H9 (cell line): ENCODE measurements at regions not wholly inside any gene's neighbourhood (a gene's known extent, or its start where the extent isn't known, plus 50 kb on each side); places are given as distances from the start of the nearest gene placed in this dataset.

Source experiments
- DNase-seq: peaks from one replicate; pipeline ENCODE4 v3.0.0-alpha.2; 2017
- H2AFZ ChIP-seq: one replicate; pipeline ENCODE4 v1.6.1; 2013; ENCODE audit warnings: mild to moderate bottlenecking, low read length, control low read depth, moderate library complexity
- H2AK5ac ChIP-seq: 2 replicates; pipeline ENCODE4 v1.6.1; 2013; ENCODE audit warnings: low read length, control low read depth, mixed read lengths; ENCODE audit not compliant: insufficient read length
- H2BK120ac ChIP-seq: one replicate; pipeline ENCODE4 v1.6.1; 2013; ENCODE audit warnings: low read depth, mild to moderate bottlenecking, low read length, control low read depth, inconsistent platforms; ENCODE audit not compliant: poor library complexity, severe bottlenecking
- H2BK12ac ChIP-seq: 2 replicates; pipeline ENCODE4 v1.6.1; 2013; ENCODE audit warnings: low read length, control low read depth, mixed read lengths, low read depth; ENCODE audit not compliant: insufficient read length
- H2BK15ac ChIP-seq: 2 replicates; pipeline ENCODE4 v1.6.1; 2013; ENCODE audit warnings: low read depth, low read length, control low read depth
- H2BK20ac ChIP-seq: one replicate; pipeline ENCODE4 v1.6.1; 2013; ENCODE audit warnings: low read depth, mild to moderate bottlenecking, low read length, control low read depth, inconsistent platforms; ENCODE audit not compliant: poor library complexity, severe bottlenecking
- H2BK5ac ChIP-seq: 2 replicates; pipeline ENCODE4 v1.6.1; 2013; ENCODE audit warnings: low read length, control low read depth, mixed read lengths; ENCODE audit not compliant: insufficient read length
- H3K14ac ChIP-seq: 2 replicates; pipeline ENCODE4 v1.6.1; 2013; ENCODE audit warnings: low read length, control low read depth; ENCODE audit not compliant: insufficient read depth
- H3K18ac ChIP-seq: 2 replicates; pipeline ENCODE4 v1.6.1; 2013; ENCODE audit warnings: low read depth, mild to moderate bottlenecking, mixed read lengths, low read length, control low read depth; ENCODE audit not compliant: insufficient read length
- H3K23ac ChIP-seq: 2 replicates; pipeline ENCODE4 v1.6.1; 2013; ENCODE audit warnings: low read length, control low read depth, mixed read lengths, low read depth; ENCODE audit not compliant: insufficient read length
- H3K23me2 ChIP-seq: 2 replicates; pipeline ENCODE4 v1.6.1; 2013; ENCODE audit warnings: low read depth, mild to moderate bottlenecking, mixed read lengths, low read length, control low read depth; ENCODE audit not compliant: insufficient read length, poor library complexity, severe bottlenecking
- H3K27ac ChIP-seq: 2 replicates; pipeline ENCODE4 v1.5.1; 2013; ENCODE audit warnings: low read length, control low read depth, mixed read lengths, low read depth; ENCODE audit not compliant: insufficient read length
- H3K27me3 ChIP-seq: 2 replicates; pipeline ENCODE4 v1.6.1; 2013; ENCODE audit warnings: low read length, control low read depth, inconsistent platforms; ENCODE audit not compliant: insufficient read depth
- H3K4ac ChIP-seq: 2 replicates; pipeline ENCODE4 v1.6.1; 2013; ENCODE audit warnings: low read depth, mild to moderate bottlenecking, control low read depth, inconsistent platforms, low read length, moderate library complexity
- H3K4me1 ChIP-seq: 2 replicates; pipeline ENCODE4 v1.6.1; 2013; ENCODE audit warnings: low read length, control low read depth, inconsistent platforms; ENCODE audit not compliant: insufficient read depth
- H3K4me2 ChIP-seq: 2 replicates; pipeline ENCODE4 v1.6.1; 2013; ENCODE audit warnings: low read length, control low read depth, mixed read lengths; ENCODE audit not compliant: insufficient read length, insufficient read depth
- H3K56ac ChIP-seq: 2 replicates; pipeline ENCODE4 v1.6.1; 2013; ENCODE audit warnings: low read depth, mild to moderate bottlenecking, mixed read lengths, low read length, control low read depth; ENCODE audit not compliant: insufficient read length
- H3K79me1 ChIP-seq: 2 replicates; pipeline ENCODE4 v1.6.1; 2013; ENCODE audit warnings: low read depth, mild to moderate bottlenecking, moderate library complexity, low read length, control low read depth, inconsistent platforms; ENCODE audit not compliant: insufficient read depth, poor library complexity, severe bottlenecking
- H3K79me2 ChIP-seq: 2 replicates; pipeline ENCODE4 v1.6.1; 2013; ENCODE audit warnings: low read length, control low read depth, inconsistent platforms; ENCODE audit not compliant: insufficient read depth
- H3K9ac ChIP-seq: 2 replicates; pipeline ENCODE4 v1.6.1; 2013; ENCODE audit warnings: low read length, control low read depth, mixed read lengths; ENCODE audit not compliant: insufficient read length; ENCODE audit errors: extremely low read depth
- H3K9me3 ChIP-seq: one replicate; pipeline ENCODE4 v1.6.1; 2013; ENCODE audit warnings: low read depth, low read length, inconsistent platforms; ENCODE audit not compliant: control insufficient read depth
- H3T11ph ChIP-seq: one replicate; pipeline ENCODE4 v1.6.1; 2013; ENCODE audit warnings: mild to moderate bottlenecking, low read length, control low read depth, inconsistent platforms
- H4K20me1 ChIP-seq: one replicate; pipeline ENCODE4 v1.6.1; 2013; ENCODE audit not compliant: control insufficient read depth, insufficient read length, insufficient read depth
- H4K5ac ChIP-seq: 2 replicates; pipeline ENCODE4 v1.6.1; 2013; ENCODE audit warnings: low read depth, mild to moderate bottlenecking, mixed read lengths, low read length, control low read depth; ENCODE audit not compliant: insufficient read length
- H4K8ac ChIP-seq: replicated peaks from 2 replicates; pipeline ENCODE4 v1.6.1; 2013; ENCODE audit warnings: low read length, control low read depth, mixed read lengths, low read depth; ENCODE audit not compliant: insufficient read length
- H4K91ac ChIP-seq: 2 replicates; pipeline ENCODE4 v1.6.1; 2013; ENCODE audit warnings: low read depth, mild to moderate bottlenecking, moderate library complexity, mixed read lengths, low read length, control low read depth; ENCODE audit not compliant: insufficient read length
- H3K27ac Mint-ChIP-seq, 3 experiments: 2 replicates in 2 of 3; 3 replicates in 1 of 3; pipeline ENCODE4 v1.8.0; 2020 to 2021; ENCODE audit warnings: mixed read lengths in 3 of 3, mild to moderate bottlenecking in 1 of 3, moderate library complexity in 1 of 3
- H3K27me3 Mint-ChIP-seq: 2 replicates; pipeline ENCODE4 v1.8.0; 2021; ENCODE audit warnings: low read depth, mild to moderate bottlenecking, moderate library complexity, mixed read lengths
- H3K36me3 Mint-ChIP-seq, 3 experiments: 2 replicates in 2 of 3; 3 replicates in 1 of 3; pipeline ENCODE4 v1.8.0; 2020 to 2021; ENCODE audit warnings: low read depth in 3 of 3, mixed read lengths in 3 of 3; ENCODE audit not compliant: insufficient read depth in 1 of 3
- H3K4me1 Mint-ChIP-seq, 2 experiments: 2 replicates each; pipeline ENCODE4 v1.8.0; 2020; ENCODE audit warnings: mixed read lengths in 2 of 2
- H3K4me3 Mint-ChIP-seq, 2 experiments: 2 replicates in 1 of 2; 3 replicates in 1 of 2; pipeline ENCODE4 v1.8.0; 2020 to 2021; ENCODE audit warnings: mild to moderate bottlenecking in 2 of 2, mixed read lengths in 2 of 2, moderate library complexity in 1 of 2
- H3K9me3 Mint-ChIP-seq, 2 experiments: 2 replicates in 1 of 2; 3 replicates in 1 of 2; pipeline ENCODE4 v1.8.0; 2020; ENCODE audit warnings: mild to moderate bottlenecking in 2 of 2, mixed read lengths in 2 of 2, moderate library complexity in 1 of 2
- WGBS: extraction: QIAGEN DNeasy Blood & Tissue Kit; methylation state at CpG from one replicate; pipeline ENCODE4 v1.1.7; 2013; ENCODE audit warnings: missing lambda C conversion rate, low lambda C conversion rate, mixed read lengths; ENCODE audit not compliant: insufficient read length; ENCODE audit errors: extremely low coverage; 5-methylcytosine and 5-hydroxymethylcytosine counted together
- TF ChIP-seq, protein P1 (sequence below): fragments of 200-600 bp; sonication (generic); conservative IDR thresholded peaks from 3 replicates; pipeline ENCODE4 v1.8.0; 2021; ENCODE audit warnings: antibody characterized with exemption, mild to moderate bottlenecking

DNA sequence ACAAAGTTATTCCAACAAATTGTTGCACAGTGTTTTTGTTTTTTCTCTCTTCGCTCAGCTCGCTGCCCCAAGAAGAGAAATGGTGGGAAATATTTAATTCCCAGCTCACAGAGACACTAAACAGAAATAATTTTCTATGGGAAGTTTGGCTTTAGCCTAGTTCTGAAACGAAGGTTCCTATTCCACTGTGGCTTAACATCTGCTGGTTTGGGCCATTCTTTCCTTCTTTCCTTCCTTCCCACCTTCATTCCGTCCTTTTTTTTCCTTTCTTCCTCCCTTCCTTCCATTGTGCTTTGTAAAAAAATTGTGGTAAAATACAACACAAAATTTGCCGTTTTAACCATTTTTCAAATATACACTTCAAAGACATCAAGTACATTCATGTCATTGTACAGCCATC is 393.5 kb upstream of the SOX9 start:
- Mint-ChIP-seq H3K9me3 (peaks cover 0 to 4% of the 10 kb centered on the region in 2 experiments; a peak in 3 of 5 replicates), H3K4me3 (no peak overlapping the region), H3K4me1 (no peaks in the 10 kb centered on the region), H3K27ac (no peak overlapping the region; a peak in 1 of 7 replicates), H3K36me3 (peaks cover 0 to 5% (median 0%) of the 10 kb centered on the region in 3 experiments; a peak in 2 of 7 replicates), H3K27me3 (no peaks in the 10 kb centered on the region)
- H3K4me1 ChIP-seq: no peaks in the 10 kb centered on the region
- no peaks in the 10 kb centered on the region for H3K23me2 ChIP-seq
- no peak overlapping the region for H2BK5ac ChIP-seq
- no peak overlapping the region for H3K23ac ChIP-seq
- no peak overlapping the region for H2BK15ac ChIP-seq
- H3K4me2 ChIP-seq: no peak overlapping the region
- no peaks in the 10 kb centered on the region for H3K79me1 ChIP-seq
- no peak overlapping the region for H3T11ph ChIP-seq
- no peak overlapping the region for H2AFZ ChIP-seq
- DNase-seq: no peak
- H4K8ac ChIP-seq: no peak overlapping the region
- no peaks in the 10 kb centered on the region for H3K27me3 ChIP-seq
- no peak overlapping the region for H3K18ac ChIP-seq
- no peaks in the 10 kb centered on the region for H4K20me1 ChIP-seq
- H2AK5ac ChIP-seq: no peak overlapping the region
- no peak overlapping the region for H3K14ac ChIP-seq
- no peak overlapping the region for H3K27ac ChIP-seq
- no peaks in the 10 kb centered on the region for H3K79me2 ChIP-seq
- H2BK12ac ChIP-seq: no peak overlapping the region
- TF ChIP-seq, protein P1, sequence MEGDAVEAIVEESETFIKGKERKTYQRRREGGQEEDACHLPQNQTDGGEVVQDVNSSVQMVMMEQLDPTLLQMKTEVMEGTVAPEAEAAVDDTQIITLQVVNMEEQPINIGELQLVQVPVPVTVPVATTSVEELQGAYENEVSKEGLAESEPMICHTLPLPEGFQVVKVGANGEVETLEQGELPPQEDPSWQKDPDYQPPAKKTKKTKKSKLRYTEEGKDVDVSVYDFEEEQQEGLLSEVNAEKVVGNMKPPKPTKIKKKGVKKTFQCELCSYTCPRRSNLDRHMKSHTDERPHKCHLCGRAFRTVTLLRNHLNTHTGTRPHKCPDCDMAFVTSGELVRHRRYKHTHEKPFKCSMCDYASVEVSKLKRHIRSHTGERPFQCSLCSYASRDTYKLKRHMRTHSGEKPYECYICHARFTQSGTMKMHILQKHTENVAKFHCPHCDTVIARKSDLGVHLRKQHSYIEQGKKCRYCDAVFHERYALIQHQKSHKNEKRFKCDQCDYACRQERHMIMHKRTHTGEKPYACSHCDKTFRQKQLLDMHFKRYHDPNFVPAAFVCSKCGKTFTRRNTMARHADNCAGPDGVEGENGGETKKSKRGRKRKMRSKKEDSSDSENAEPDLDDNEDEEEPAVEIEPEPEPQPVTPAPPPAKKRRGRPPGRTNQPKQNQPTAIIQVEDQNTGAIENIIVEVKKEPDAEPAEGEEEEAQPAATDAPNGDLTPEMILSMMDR: no peak
- no peaks in the 10 kb centered on the region for H3K9me3 ChIP-seq
- no peak overlapping the region for H4K5ac ChIP-seq
- WGBS: no CpG with 5 or more reads among the region's 5 CpGs
- no peak overlapping the region for H3K4ac ChIP-seq
- H4K91ac ChIP-seq: no peak overlapping the region
- no peak overlapping the region for H3K9ac ChIP-seq
- H2BK120ac ChIP-seq: no peak overlapping the region
- H3K56ac ChIP-seq: no peak overlapping the region
- H2BK20ac ChIP-seq: no peak overlapping the region
